ENCODE measurements at regions not wholly inside any gene's neighbourhood (a gene's known extent, or its start where the extent isn't known, plus 50 kb on each side); places are given as distances from the start of the nearest gene placed in this dataset.

DNA sequence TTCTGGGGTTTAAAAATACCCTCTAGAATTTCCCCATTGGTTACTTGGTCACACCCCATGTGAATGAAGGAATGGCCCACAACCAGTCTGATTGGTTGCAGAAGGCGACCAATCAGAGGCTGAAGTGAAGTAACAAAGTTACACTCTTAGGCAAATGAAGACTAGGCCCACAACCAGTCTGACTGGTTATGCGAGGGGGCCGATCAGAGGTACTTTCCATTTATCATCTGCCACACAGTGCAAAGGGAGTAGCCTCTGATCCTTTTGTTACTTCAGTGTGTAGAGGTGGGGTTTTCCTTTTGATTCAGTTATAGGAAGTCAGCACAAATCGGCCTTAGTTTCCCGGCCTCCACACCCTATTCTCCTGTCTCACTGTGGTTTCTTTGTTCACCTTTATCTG, 61.2 kb upstream of the SGK1 start:
- no peak for DNase-seq

DNA sequence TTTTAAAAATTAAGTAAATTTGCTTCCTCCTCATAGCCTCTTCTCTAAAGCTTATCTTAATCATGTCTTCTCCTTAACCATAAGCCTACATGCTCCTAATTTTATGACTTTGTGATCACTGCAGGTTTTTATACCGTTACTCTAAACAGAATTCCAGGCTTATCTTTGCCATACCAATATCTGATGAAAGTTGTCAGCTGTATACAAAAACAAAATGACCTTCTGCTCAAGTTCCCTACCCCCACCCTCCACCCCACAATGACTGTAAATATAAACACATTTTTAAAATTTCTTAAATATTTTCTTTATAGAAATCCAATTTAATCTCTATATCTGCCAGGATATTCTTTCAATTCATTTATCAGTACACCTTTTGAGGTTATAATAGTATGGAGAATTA, 60.5 kb upstream of the SGK1 start:
- no peak for DNase-seq

DNA sequence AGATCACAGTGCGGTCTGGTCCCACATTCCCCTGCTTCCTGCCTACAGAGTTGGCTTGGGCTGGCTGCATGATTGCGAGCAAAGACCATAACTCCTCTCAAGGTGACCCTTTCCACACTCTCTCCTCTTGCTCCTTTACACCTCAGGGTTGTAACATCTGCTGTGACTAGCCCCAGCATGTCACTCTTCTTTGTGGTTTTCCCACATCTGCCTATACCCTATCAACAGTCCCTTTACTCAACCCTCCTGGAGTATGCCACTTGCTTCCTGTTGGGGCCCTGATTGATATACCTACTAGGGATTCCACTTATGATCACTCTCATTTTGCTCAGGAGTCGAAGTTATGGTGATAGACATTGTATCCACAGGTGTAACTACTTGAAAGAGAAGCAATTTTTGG, 58.9 kb upstream of the SGK1 start:
- DNase-seq, result no peak

DNA sequence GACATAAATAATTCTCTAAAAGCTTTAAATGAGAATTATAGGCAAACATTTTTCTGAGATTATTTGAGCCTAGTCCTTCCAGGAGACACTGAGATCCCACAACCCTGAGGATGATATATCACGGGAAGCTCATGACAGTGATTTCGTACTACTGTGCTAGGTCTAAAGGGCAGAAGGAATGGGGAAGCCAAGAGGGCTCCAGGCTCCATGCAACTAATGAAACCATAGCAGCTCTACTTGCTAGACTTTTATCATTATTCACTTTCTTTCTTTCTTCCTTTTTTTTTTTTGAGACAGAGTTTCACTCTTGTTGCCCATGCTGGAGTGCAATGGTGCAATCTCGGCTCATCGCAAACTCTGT, 57.3 kb upstream of the SGK1 start:
- DNase-seq, result no peak

DNA sequence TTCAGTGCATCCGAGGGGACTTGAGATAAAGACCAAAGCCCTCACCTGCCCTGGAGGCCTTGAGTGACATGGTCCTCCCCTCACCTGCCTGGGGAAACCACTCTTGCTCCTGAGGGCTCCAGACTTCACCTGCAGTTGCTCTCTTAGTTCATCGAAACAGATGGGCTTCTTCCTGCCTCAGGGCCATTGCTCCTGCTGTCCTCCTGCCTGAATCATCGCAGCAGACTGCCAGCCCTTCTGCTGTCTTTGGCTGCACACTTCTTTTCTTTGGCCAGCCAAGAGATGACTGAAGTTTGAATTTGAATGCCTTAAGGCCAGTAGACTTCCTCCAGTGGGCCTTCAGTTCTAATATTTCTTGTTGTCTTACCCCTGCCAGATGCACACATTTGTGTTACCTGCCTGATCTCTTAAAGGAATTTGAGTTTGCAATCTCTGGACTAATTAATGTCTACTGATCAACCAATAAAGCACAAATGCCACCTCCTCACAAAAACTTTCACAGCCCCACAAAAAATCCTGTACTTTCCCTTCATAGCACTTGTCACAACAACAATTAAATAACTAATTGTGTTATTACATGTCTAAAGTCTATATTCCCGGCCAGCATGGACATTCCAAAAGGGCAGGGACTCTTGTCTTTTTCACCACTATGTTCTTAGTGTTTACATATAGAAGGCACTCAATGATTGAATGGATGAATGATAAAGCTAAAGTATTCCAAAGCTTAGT, 56.7 kb upstream of the SGK1 start:
- no peak for DNase-seq

DNA sequence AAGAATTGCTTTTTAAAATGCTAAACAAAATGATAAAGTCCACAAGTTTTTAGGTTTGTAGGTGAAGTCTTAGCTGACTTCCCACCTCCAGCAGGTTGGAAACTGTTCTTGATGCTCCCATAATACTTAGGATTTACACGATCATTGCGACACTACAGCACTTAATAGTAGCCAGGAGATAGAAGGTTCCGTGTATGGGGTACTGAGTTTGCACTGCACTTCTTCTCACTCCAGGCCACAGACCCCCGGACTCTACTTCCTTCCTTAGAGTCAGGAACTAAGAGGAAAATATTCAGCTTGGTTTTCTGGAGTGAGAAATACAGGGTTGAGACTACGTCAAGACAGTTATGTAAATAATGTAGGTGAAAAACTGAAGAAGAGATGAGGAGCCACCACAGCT, 56.1 kb upstream of the SGK1 start:
- no peak for DNase-seq

DNA sequence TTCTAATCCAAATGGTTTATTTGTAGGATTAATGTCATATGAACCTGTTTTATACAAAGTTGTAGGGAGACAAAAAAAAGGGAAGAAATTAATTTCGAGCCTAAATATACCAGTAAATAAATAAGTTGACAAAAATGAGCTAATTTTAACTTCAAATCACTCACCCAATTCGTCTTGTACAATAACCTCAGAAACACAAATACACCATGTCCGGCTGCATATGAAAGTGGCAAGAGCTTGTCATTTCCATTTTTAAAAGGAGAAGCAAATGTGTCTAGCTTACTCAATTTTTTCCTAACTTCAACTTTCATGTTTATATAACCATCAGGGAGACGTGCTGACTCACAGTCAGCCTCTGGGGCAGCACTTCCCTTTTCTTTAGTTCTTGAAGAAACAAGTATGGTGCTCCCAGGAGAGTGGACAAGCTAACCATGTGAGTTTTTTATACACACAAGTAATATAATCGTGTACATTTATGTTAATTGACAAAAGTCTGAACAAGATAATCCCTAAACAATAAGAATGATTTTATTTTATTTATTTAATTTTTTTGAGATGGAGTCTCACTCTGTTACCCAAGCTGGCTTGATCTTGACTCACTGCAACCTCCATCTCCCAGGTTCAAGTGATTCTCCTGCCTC, 55.5 kb upstream of the SGK1 start:
- DNase-seq, result no peak

DNA sequence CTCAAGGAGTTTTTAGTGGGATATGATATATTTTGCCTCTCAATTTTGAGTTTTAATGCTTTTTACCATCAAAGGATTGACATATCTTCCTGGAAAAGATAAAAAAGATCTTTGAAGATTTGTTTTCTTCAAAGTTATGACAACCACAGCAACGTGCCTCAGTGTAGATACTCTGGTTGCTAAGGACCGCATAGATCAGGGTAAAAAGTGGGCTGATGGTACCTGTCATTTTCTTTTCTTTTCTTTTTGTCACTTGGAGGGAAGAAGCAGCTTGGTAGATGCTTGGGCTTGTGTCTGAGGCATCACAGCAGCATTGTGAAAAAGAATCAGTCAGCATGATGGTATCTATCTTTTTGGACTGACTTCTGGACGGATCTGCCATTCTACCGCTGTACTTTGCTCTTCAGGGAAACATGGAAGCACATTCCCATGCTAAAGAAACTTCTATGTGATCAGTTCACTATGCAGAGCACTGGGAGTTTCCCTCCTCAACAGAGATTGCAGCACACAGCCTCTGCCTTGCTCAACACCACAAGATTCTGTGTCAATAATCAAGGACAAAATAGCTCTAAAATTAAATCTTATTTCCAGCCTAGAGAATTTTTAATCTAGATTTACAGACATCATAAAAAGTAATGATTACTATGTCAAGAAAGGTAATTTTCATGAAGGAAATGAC, 54.8 kb upstream of the SGK1 start:
- no peak for DNase-seq

DNA sequence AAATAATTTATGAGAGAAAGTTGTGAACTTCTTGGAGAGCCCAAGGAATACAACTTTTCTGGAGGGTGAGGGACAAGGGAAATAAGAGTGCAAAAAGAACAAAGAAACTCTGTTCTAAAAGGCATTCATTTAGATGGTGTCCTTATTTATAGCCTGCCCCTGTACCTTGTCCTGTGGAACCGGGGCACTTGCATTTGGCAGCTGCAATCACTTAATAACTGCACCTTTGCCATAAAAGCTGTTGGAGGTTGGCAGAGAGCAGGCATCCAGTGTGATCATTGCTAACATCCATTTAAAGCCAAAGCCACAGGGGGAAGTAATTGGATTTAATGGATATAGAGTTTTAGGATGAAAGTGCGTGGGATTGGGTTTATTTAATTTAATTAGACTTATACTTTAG, 50.8 kb upstream of the SGK1 start:
- no peak for DNase-seq
